Transverse colon (tissue), 4 donors: ENCODE measurements at regions not wholly inside any gene's neighbourhood (a gene's known extent, or its start where the extent isn't known, plus 50 kb on each side); places are given as distances from the start of the nearest gene placed in this dataset.

Experiments
- POLR2A ChIP-seq: fragments of 450-650 bp; IDR thresholded peaks from one replicate; pipeline ENCODE4 v1.6.1; 2016; ENCODE audit warnings: antibody characterized with exemption, mild to moderate bottlenecking, moderate library complexity
- POLR2AphosphoS5 ChIP-seq, 3 donors: sonication (generic); formaldehyde crosslinking; IDR thresholded peaks; one replicate each; pipeline ENCODE4 v1.6.1; 2016; ENCODE audit warnings: antibody characterized with exemption in 3 of 3
- TF ChIP-seq, protein P1 (sequence below), 5 experiments: fragments of 200-600 bp in 3 of 5; fragments of 450-650 bp in 2 of 5; sonication (generic) in 3 of 5; IDR thresholded peaks; 1 replicate in 2 of 5; 2 replicates in 3 of 5; pipeline ENCODE4 v1.5.1; 2016 to 2017; ENCODE audit warnings: antibody characterized with exemption in 5 of 5, inconsistent platforms in 3 of 5, mild to moderate bottlenecking in 2 of 5, moderate library complexity in 1 of 5

DNA sequence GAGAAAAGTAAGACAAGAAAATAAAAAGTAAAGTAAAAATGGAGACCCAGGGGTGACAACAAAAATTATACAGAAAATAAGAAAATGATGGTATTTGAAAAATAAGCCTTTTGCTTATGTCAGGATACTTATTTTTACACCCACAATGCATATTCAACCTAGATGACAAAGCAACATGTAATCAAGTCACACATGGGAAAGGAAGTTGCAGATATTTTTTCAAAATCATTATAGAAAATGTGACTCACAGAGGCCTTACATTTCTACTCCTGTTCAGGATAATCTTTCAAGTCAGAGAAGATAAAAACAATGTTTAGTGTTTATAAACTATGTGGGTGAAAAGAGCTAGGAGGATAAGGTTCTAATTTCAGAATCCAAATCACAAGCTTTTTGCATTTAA, 275.3 kb upstream of the UBE2E3 start:
- no peak for TF ChIP-seq POLR2A
- TF ChIP-seq, protein P1, sequence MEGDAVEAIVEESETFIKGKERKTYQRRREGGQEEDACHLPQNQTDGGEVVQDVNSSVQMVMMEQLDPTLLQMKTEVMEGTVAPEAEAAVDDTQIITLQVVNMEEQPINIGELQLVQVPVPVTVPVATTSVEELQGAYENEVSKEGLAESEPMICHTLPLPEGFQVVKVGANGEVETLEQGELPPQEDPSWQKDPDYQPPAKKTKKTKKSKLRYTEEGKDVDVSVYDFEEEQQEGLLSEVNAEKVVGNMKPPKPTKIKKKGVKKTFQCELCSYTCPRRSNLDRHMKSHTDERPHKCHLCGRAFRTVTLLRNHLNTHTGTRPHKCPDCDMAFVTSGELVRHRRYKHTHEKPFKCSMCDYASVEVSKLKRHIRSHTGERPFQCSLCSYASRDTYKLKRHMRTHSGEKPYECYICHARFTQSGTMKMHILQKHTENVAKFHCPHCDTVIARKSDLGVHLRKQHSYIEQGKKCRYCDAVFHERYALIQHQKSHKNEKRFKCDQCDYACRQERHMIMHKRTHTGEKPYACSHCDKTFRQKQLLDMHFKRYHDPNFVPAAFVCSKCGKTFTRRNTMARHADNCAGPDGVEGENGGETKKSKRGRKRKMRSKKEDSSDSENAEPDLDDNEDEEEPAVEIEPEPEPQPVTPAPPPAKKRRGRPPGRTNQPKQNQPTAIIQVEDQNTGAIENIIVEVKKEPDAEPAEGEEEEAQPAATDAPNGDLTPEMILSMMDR (IDR thresholded peaks at IDR 0.05) = no peak
- TF ChIP-seq POLR2AphosphoS5 (IDR thresholded peaks at IDR 0.05) = no peak
